ENCODE measurements at regions not wholly inside any gene's neighbourhood (a gene's known extent, or its start where the extent isn't known, plus 50 kb on each side); places are given as distances from the start of the nearest gene placed in this dataset.

DNA sequence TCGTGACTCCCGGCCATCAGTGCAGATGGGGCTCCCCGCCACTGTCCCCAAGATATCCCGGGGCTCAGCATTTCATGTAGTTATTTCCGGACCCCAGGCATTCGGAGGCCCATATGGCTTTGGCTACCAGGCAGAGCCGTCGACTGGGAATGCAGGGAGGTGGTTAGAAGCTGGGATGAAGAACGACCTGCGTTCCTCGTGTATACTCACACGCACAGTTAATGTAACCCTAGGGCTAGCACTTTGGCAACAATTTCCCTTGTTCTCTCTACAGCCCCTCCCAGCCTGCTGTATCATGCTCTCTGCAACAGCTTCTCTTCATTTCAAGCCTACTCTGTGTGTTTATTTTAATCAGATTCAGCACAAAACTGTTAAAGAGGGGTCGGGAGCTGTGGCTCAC is 240.4 kb downstream of the MYLK4 start:
- Histone ChIP-seq H3K27me3 (peaks cover 43% of the 10 kb centered on the region), H3K4me3 (no peak overlapping the region), H3K27ac (no peak overlapping the region), H3K4me1 (peaks cover 0 to 8% (median 0%) of the 10 kb centered on the region in 3 donors), H3K9me3 (no peaks in the 10 kb centered on the region), H3K36me3 (no peaks in the 10 kb centered on the region)
- WGBS, 2 donors (ENCODE audit: low coverage in 1 of 2), result 46% methylated on average over 12 of the region's 13 CpGs; no CpG with 5 or more reads in 1 of the 2 donors
- TF ChIP-seq POLR2AphosphoS5 (IDR thresholded peaks at IDR 0.05) (no peak), POLR2A (IDR thresholded peaks at IDR 0.05) (no peak), EP300 (IDR thresholded peaks at IDR 0.05) (no peak)
- TF ChIP-seq, protein P1, sequence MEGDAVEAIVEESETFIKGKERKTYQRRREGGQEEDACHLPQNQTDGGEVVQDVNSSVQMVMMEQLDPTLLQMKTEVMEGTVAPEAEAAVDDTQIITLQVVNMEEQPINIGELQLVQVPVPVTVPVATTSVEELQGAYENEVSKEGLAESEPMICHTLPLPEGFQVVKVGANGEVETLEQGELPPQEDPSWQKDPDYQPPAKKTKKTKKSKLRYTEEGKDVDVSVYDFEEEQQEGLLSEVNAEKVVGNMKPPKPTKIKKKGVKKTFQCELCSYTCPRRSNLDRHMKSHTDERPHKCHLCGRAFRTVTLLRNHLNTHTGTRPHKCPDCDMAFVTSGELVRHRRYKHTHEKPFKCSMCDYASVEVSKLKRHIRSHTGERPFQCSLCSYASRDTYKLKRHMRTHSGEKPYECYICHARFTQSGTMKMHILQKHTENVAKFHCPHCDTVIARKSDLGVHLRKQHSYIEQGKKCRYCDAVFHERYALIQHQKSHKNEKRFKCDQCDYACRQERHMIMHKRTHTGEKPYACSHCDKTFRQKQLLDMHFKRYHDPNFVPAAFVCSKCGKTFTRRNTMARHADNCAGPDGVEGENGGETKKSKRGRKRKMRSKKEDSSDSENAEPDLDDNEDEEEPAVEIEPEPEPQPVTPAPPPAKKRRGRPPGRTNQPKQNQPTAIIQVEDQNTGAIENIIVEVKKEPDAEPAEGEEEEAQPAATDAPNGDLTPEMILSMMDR (IDR thresholded peaks at IDR 0.05), result no peak
- ATAC-seq, result no peak

DNA sequence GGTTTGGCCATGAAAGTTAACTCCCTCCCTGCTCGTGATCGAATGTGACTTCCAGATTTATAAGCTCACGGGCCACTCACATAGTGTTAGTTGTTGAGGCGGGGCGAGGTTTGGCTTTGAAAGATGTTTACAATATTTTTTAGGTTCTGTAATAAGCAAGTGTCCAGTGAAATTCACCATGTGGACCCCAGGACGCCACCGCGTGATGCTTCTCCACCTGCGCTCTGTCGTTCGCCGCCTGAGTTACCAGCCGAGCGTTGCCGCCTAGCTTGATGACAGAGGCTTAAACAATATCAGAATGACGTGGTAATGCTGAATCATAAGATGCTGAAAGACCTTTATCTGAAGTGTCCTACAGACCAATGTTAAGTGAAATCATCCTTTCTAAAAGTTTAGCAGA is 241.0 kb downstream of the MYLK4 start:
- TF ChIP-seq, protein P1 (IDR thresholded peaks at IDR 0.05), result no peak
- TF ChIP-seq POLR2A (IDR thresholded peaks at IDR 0.05), result no peak
- no peak for TF ChIP-seq POLR2AphosphoS5 (IDR thresholded peaks at IDR 0.05)
- no peak for TF ChIP-seq EP300 (IDR thresholded peaks at IDR 0.05)
- Histone ChIP-seq H3K4me3 (peak overlapping the region; percentile 4 to 27), H3K36me3 (no peaks in the 10 kb centered on the region), H3K4me1 (peaks cover 0 to 8% (median 0%) of the 10 kb centered on the region in 3 donors), H3K27me3 (peaks cover 45% of the 10 kb centered on the region), H3K27ac (no peak overlapping the region), H3K9me3 (no peaks in the 10 kb centered on the region)
- 36 to 39% methylated on average over 2 to 16 of the region's 16 CpGs for whole genome bisulfite sequencing, 2 donors (ENCODE audit: low coverage in 1 of 2)
- no peak for ATAC-seq

DNA sequence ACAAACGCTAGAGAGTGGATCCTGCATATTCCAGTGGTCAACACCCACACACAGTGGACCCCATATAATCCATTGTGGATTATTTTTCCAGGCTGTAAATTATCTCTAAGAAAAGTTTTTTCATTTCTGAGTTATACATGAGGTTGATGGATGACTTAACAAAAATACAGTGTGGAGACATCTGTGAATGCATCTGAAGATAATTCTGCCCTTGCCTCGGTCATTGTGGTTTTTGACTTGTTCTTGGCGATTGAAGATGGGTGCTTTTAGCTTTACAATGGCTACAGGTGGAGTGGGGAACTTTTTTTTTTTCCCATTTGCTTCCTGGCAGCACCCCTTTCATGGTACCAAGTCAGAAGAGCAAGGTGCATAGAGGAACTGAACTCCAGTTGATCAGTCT is 242.7 kb downstream of the MYLK4 start:
- TF ChIP-seq EP300 (IDR thresholded peaks at IDR 0.05) (no peak), POLR2A (IDR thresholded peaks at IDR 0.05) (no peak), POLR2AphosphoS5 (IDR thresholded peaks at IDR 0.05) (no peak)
- TF ChIP-seq, protein P1 (IDR thresholded peaks at IDR 0.05), result no peak
- Histone ChIP-seq H3K9me3 (no peaks in the 10 kb centered on the region), H3K4me3 (no peak overlapping the region), H3K27ac (no peak overlapping the region), H3K36me3 (no peaks in the 10 kb centered on the region), H3K4me1 (peaks cover 0 to 8% (median 0%) of the 10 kb centered on the region in 3 donors), H3K27me3 (peaks cover 45% of the 10 kb centered on the region)
- no peak for ATAC-seq
- 71 to 88% methylated on average over 3 of the region's 3 CpGs for WGBS, 2 donors (ENCODE audit: low coverage in 1 of 2)

DNA sequence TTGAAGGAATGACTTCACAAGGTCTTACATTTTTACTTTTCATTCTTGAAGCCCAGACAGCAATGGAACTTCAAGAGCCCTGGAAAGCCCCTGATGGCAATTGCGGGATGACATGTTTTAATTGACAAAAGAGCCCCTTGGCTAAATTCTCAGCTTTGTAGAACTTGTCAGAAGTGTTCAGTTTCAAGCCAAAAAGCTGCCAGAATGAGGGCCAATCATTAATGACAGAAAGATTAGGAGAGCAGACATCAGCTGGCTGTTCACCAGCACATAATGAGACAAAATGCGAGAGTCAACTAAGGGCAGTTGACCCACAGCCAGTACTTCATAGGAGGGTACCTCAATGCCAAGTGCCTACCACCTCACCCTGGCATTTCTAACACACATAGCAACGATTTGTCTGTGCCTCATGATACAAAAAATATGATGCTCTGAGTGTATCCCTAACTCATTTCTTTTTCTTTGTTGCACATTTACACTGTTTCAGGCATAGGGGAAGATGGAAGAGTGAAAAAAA is 243.1 kb downstream of the MYLK4 start:
- Histone ChIP-seq H3K36me3 (no peaks in the 10 kb centered on the region), H3K27ac (no peak overlapping the region), H3K4me1 (peaks cover 0 to 8% (median 0%) of the 10 kb centered on the region in 3 donors), H3K4me3 (no peak overlapping the region), H3K27me3 (peaks cover 45% of the 10 kb centered on the region), H3K9me3 (no peaks in the 10 kb centered on the region)
- no peak for ATAC-seq
- WGBS, 2 donors (ENCODE audit: low coverage in 1 of 2), result 45 to 72% methylated on average over 2 of the region's 3 CpGs
- TF ChIP-seq POLR2A (IDR thresholded peaks at IDR 0.05) (no peak), POLR2AphosphoS5 (IDR thresholded peaks at IDR 0.05) (no peak), EP300 (IDR thresholded peaks at IDR 0.05) (no peak)
- TF ChIP-seq, protein P1 (IDR thresholded peaks at IDR 0.05), result no peak

DNA sequence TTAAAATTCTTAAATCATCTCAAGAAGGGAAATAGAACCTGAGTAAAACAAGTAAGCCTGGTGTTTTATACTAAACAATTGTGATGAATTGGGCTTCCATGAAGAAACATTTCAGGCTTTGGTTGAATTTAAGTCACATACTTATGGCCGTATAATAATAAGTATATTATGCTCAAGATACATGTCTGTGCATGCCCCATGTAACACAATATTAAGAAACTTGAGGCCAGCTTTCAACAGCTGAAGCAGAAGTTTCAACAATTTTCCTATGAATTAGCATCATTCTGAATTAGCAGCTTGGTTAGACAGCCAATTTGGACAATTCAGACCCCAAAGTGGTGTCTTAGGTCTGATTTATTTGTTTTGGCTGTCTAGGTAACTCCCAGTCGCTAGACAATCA is 243.7 kb downstream of the MYLK4 start:
- H3K27ac ChIP-seq, result no peak overlapping the region
- peaks cover 45% of the 10 kb centered on the region for H3K27me3 ChIP-seq
- no peak for ATAC-seq
- H3K4me1 ChIP-seq, result peaks cover 0 to 8% (median 0%) of the 10 kb centered on the region in 3 donors
- H3K4me3 ChIP-seq, result no peak overlapping the region
- H3K36me3 ChIP-seq, result no peaks in the 10 kb centered on the region
- H3K9me3 ChIP-seq, result no peaks in the 10 kb centered on the region
- WGBS, 2 donors (ENCODE audit: low coverage in 1 of 2), result 90 to 93% methylated on average over 1 to 2 of the region's 2 CpGs
- TF ChIP-seq EP300 (IDR thresholded peaks at IDR 0.05) (no peak), POLR2A (IDR thresholded peaks at IDR 0.05) (no peak), POLR2AphosphoS5 (IDR thresholded peaks at IDR 0.05) (no peak)

Data from gastroesophageal sphincter (tissue), 4 donors.